Prostate gland (tissue), 2 donors: ENCODE measurements at regions not wholly inside any gene's neighbourhood (a gene's known extent, or its start where the extent isn't known, plus 50 kb on each side); places are given as distances from the start of the nearest gene placed in this dataset.

ENCODE experiments used
- DNase-seq: peaks from one replicate; pipeline ENCODE4 v3.0.0-alpha.2; 2019; ENCODE audit warnings: low spot score
- H3K27ac ChIP-seq, 2 donors: fragments of 200-600 bp; sonication (generic); 2 replicates each; pipeline ENCODE4 v1.5.1; 2017 to 2019
- H3K27me3 ChIP-seq: fragments of 200-600 bp; sonication (generic); replicated peaks from 2 replicates; pipeline ENCODE4 v1.5.1; 2019; ENCODE audit not compliant: insufficient read depth
- H3K36me3 ChIP-seq, 2 donors: fragments of 200-600 bp; sonication (generic); 1 replicate in 1 of 2; 2 replicates in 1 of 2; pipeline versions ENCODE4 v1.5.1 to v1.8.1; 2017 to 2019
- H3K4me1 ChIP-seq: fragments of 200-600 bp; sonication (generic); replicated peaks from 2 replicates; pipeline ENCODE4 v1.5.1; 2019
- H3K4me3 ChIP-seq, 2 donors: fragments of 200-600 bp; sonication (generic); 2 replicates each; pipeline ENCODE4 v1.5.1; 2017 to 2019
- H3K9me3 ChIP-seq: fragments of 200-600 bp; sonication (generic); 2 replicates; pipeline ENCODE4 v1.5.1; 2017
- CTCF ChIP-seq, 4 experiments: fragments of 200-600 bp in 2 of 4; fragments of 450-650 bp in 2 of 4; sonication (generic) in 2 of 4; IDR thresholded peaks; 1 replicate in 3 of 4; 2 replicates in 1 of 4; pipeline ENCODE4 v1.5.1; 2016 to 2019; ENCODE audit warnings: antibody characterized with exemption in 4 of 4, mild to moderate bottlenecking in 2 of 4, moderate library complexity in 2 of 4
- POLR2A ChIP-seq: fragments of 450-650 bp; IDR thresholded peaks from one replicate; pipeline ENCODE4 v1.6.1; 2016; ENCODE audit warnings: antibody characterized with exemption, mild to moderate bottlenecking
- POLR2AphosphoS5 ChIP-seq: sonication (generic); formaldehyde crosslinking; IDR thresholded peaks from one replicate; pipeline ENCODE4 v1.6.1; 2017; ENCODE audit warnings: antibody characterized with exemption
- WGBS: methylation state at CpG from one replicate; pipeline ENCODE4 v1.1.5; 2018; 5-methylcytosine and 5-hydroxymethylcytosine counted together
- intact Hi-C: fragments of 100-400 bp; cut with DNase I; formaldehyde crosslinking; loops from one replicate; pipeline ENCODE4 v1.14.2; 2022

- H3K27ac ChIP-seq = no peak overlapping the region
- no peaks in the 10 kb centered on the region for H3K9me3 ChIP-seq
- intact Hi-C loops = no loop called here
- TF ChIP-seq CTCF (IDR thresholded peaks at IDR 0.05) (no peak), POLR2A (no peak), POLR2AphosphoS5 (no peak)
- no peaks in the 10 kb centered on the region for H3K4me1 ChIP-seq
- no peak overlapping the region for H3K4me3 ChIP-seq
- no peak for DNase-seq
- H3K27me3 ChIP-seq = no peaks in the 10 kb centered on the region
- no peaks in the 10 kb centered on the region for H3K36me3 ChIP-seq
- WGBS = 98% methylated on average over 1 of the region's 1 CpG
Measured at GRCh38 chr1:14109276-14109635, 409.3 kb downstream of the PRDM2 start.

- intact Hi-C loops = loop anchor here (5.0 kb wide), 2 partner anchors 627 to 937 kb away; no protein-coding TSS in a partner anchor
- 76% methylated on average over 2 of the region's 2 CpGs for WGBS
- TF ChIP-seq POLR2AphosphoS5 (no peak), CTCF (IDR thresholded peaks at IDR 0.05) (no peak), POLR2A (no peak)
Measured at GRCh38 chr1:14110040-14110439, 410.1 kb downstream of the PRDM2 start.

GRCh38 chr1:14111121-14111520, 411.1 kb downstream of the PRDM2 start:
- DNase-seq = no peak
- Histone ChIP-seq H3K36me3 (no peaks in the 10 kb centered on the region), H3K27ac (no peak overlapping the region), H3K4me3 (no peak overlapping the region), H3K27me3 (no peaks in the 10 kb centered on the region), H3K4me1 (no peaks in the 10 kb centered on the region), H3K9me3 (no peaks in the 10 kb centered on the region)
- TF ChIP-seq POLR2AphosphoS5 (no peak), CTCF (IDR thresholded peaks at IDR 0.05) (no peak), POLR2A (no peak)
- intact Hi-C loops = loop anchor here (5.0 kb wide), 2 partner anchors 626 to 936 kb away; no protein-coding TSS in a partner anchor
- WGBS = 74% methylated on average over 5 of the region's 5 CpGs

More at GRCh38 chr1:14110040-14110439, 410.1 kb downstream of the PRDM2 start:
- no peak for DNase-seq
- Histone ChIP-seq H3K27ac (no peak overlapping the region), H3K36me3 (no peaks in the 10 kb centered on the region), H3K4me3 (no peak overlapping the region), H3K27me3 (no peaks in the 10 kb centered on the region), H3K4me1 (no peaks in the 10 kb centered on the region), H3K9me3 (no peaks in the 10 kb centered on the region)

- no peaks in the 10 kb centered on the region for H3K9me3 ChIP-seq
- no peaks in the 10 kb centered on the region for H3K36me3 ChIP-seq
- DNase-seq = no peak
- H3K4me3 ChIP-seq = no peak overlapping the region
- TF ChIP-seq CTCF (IDR thresholded peaks at IDR 0.05) (no peak), POLR2AphosphoS5 (no peak), POLR2A (no peak)
- 100% methylated on average over 1 of the region's 1 CpG for WGBS
- H3K27ac ChIP-seq = no peak overlapping the region
- H3K4me1 ChIP-seq = no peaks in the 10 kb centered on the region
- H3K27me3 ChIP-seq = peaks cover 2% of the 10 kb centered on the region
- intact Hi-C loops = loop anchor here (5.0 kb wide), 2 partner anchors 625 to 935 kb away; no protein-coding TSS in a partner anchor
Measured at GRCh38 chr1:14112613-14113012, 412.6 kb downstream of the PRDM2 start.

- no peak for DNase-seq
- WGBS = 54% methylated on average over 9 of the region's 9 CpGs
- Histone ChIP-seq H3K36me3 (no peaks in the 10 kb centered on the region), H3K4me3 (no peak overlapping the region), H3K9me3 (no peaks in the 10 kb centered on the region), H3K4me1 (no peaks in the 10 kb centered on the region), H3K27me3 (peaks cover 4% of the 10 kb centered on the region), H3K27ac (no peak overlapping the region)
- intact Hi-C loops = loop anchor here (5.0 kb wide), 2 partner anchors 624 to 934 kb away; no protein-coding TSS in a partner anchor
- TF ChIP-seq POLR2A (no peak), CTCF (IDR thresholded peaks at IDR 0.05) (no peak), POLR2AphosphoS5 (no peak)
Measured at GRCh38 chr1:14113271-14113670, 413.3 kb downstream of the PRDM2 start.
